Activated naive CD4-positive, alpha-beta T cell treated with anti-CD3 and anti-CD28 coated beads, Interleukin-2, amount 50 U/mL, for 16 hours (primary cell): ENCODE measurements at regions not wholly inside any gene's neighbourhood (a gene's known extent, or its start where the extent isn't known, plus 50 kb on each side); places are given as distances from the start of the nearest gene placed in this dataset.
"Not testable (repeated sequence)": the region's sequence is repeated elsewhere in the genome, so short reads cannot be mapped to it uniquely, and the experiment has no call there.

ENCODE experiments used
- DNase-seq: peaks from one replicate; pipeline ENCODE4 v3.0.0-alpha.2; 2020

DNA sequence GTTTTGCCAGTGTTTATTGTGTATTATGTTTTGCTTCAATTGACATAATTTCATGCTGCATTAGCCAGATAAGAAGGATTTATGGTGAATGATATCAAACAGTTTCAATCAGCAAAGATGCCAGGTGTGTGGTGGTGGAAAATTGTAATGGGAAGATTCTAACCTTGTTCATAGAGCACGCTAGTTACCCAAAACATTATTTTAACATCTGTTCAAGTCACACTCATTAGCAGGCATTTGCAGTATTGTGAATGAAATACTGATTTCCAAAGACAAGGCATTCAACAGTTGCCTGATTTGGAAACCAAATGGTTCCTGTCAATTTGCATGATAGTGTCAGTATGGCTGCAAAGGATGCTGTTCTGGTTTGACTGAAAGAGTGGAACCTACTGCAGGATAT is 129.7 kb downstream of the EPC1 start:
- DNase-seq: no peak

- not testable (repeated sequence) for DNase-seq
Observed at GRCh38 chr10:32213838-32214237, 133.1 kb downstream of the EPC1 start.

- DNase-seq: no peak
Observed at GRCh38 chr10:32211046-32211363, 136.0 kb downstream of the EPC1 start.

GRCh38 chr10:32210306-32211045 is 136.5 kb downstream of the EPC1 start:
- no peak for DNase-seq

DNA sequence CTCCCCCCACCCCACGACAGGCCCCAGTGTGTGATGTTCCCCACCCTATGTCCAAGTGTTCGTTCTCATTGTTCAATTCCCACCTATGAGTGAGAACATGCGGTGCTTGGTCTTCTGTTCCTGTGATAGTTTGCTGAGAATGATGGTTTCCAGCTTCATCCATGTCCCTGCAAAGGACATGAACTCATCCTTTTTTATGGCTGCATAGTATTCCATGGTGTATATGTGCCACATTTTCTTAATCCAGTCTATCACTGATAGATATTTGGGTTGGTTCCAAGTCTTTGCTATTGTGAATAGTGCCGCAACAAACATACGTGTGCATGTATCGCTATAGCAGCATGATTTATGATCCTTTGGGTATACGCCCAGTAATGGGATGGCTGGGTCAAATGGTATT is 139.0 kb downstream of the EPC1 start:
- not testable (repeated sequence) for DNase-seq

DNA sequence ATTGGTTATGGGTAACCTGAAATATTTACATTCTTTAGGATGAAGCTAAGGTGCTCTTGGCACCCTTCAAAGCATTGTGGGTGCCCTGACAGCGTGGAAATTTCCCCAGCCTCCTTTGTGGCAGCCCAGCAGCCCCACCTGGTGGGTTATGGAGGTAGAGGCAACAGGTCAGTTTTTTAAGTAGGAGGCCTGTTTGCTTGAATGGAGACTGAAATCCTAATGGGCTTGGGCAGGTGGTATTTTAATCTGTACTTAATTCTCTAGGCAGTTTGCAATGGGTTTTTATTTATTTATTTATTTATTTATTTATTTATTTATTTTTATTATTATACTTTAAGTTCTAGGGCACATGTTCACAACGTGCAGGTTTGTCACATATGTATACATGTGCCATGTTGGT is 139.4 kb downstream of the EPC1 start:
- DNase-seq: peak; percentile 61

GRCh38 chr10:32205670-32206069 is 141.3 kb downstream of the EPC1 start:
- no peak for DNase-seq

DNA sequence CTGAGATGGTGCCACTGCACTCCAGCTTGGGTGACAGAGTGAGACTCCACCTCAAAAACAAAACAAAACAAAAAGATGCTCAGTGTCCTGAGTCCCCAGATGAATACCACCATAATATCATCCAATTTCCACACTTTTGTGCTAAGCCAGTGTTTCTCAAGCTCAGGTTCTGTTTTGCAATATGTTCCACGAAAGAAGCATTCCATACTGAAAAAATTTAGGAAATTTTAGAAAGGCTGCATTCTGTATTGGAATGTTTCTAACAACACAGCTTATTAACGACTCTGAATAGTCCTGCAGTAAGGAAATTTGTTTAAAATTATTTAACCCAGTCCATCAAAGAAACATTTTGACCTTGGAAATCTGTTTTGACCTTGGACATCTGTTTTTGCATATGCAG is 142.4 kb downstream of the EPC1 start:
- no peak for DNase-seq

DNA sequence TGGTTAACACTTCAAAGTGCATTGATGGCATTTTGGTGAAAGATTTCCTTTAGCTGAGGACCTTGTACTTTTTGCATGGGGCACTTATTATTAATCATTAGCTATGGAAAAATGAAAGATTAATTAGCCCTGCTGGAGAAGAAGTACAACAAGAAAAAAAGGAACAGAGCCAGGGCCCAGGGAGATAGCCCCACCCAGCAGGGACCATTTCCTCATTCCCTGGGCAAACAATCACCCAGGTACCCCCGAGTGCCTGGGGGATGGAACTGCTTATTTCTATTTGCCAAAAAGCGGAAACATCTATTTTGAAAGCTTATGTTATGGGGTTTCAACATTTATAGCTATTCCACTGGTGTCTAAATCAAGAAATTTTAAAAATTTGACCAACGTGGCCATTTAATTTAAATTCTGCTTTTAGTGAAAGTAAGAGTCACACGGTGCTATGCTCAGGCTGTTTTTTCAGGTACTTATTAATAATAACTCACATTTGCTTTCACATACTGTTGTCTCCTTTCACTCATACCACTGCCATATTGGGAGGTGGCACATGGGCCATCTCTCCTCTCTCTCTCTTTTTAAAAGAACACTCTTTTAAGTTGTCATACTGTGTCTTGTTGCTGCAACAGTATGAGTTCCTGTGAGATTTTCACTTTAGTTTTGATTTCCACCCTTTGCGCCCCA is 143.6 kb upstream of the KIF5B start:
- no peak for DNase-seq

DNA sequence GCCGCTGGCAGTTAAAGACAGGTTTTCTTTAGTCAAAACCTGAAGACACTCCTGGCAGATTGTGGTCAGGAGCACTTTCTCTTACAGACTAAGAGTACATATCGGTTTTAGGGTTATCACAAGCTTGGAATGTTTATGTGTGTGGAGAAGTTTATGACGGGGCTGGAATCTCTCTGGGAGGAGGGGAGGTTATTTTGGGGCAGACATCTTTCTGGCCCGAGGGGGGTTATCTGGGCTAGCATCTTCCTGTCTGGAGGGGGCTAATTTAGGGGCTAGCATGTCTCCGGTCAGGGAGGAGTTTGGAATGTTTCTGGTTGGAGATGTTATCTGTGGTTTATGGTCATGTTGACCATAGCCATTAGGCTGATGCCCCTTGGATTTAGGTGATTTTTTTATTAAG is 141.2 kb upstream of the KIF5B start:
- DNase-seq: no peak

DNA sequence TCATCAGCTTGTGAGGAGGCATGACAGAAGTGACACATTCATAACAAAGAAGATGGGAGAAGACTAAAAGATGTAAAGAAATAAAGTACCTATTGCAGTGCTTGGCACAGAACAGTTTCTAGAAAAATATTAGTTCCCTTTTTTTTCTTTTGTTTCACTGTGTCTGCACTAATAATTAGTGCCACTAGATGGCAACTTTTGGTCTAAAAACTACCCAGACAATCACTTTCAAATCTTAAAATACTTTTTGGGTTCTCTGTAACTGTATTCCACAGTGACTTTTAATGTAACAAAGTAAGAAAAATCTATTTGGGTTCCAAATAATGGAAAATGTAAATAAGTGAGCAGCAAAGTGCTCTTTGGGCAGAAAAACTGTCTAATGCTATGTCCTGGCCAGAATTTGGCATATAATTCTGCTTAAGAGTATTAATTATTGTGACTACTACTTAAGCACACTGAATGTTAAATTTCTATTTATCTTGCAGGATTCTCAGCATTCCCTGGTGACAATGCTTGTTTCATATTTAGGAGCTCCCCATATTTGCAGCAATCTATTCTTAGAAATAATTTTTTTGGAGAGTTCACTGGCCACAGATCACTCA is 134.8 kb upstream of the KIF5B start:
- DNase-seq: no peak

DNA sequence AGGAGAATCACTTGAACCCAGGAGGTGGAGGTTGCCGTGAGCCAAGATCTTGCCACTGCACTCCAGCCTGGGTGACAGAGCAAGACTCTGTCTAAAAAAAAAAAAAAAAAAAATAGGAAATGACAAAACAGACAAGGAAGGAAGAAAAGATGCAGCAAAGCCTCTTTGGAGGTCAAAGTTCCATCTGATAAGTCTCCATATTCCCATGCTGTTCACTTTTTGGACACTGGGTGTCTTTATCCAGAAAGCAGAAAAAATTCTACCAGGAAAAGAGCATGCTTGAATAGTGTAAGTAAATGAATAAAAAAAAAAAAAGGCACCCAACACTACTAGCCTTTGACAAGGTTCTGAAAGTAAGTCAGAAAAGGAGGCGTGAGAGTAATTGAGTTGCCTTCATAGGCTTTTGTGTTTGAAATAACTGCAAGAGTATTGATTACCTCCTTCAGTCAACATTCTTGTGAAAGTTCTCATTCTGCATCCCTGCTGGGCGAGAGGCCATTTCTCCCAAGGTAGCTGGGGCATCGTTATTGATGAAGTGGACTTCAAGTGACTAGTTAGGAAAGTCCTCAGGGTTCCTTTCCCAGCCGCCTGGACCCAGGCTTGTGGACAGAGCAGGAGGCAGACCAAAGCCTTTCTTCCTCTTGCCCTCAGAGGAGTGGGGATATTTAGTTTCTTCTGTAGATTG is 133.3 kb upstream of the KIF5B start:
- no peak for DNase-seq

DNA sequence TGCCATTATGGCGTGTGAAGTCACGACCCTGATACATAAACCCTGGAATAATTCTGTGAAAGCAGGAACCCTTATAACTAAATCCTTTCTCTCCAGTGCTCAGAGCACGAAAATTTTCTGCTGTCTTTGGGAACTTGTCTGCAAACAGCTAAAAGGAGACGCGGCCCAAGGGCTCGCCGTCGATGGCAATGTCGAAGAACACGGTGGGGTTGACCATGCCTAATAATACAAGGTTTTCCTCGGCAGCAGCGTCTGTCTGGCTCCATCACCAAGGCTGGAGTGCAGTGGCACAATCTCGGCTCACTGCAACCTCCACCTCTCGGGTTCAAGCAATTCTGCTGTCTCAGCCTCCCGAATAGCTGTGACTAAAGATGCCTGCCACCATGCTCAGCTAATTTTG is 132.4 kb upstream of the KIF5B start:
- DNase-seq: not testable (repeated sequence)

GRCh38 chr10:32187686-32188085 is 131.5 kb upstream of the KIF5B start:
- no peak for DNase-seq

DNA sequence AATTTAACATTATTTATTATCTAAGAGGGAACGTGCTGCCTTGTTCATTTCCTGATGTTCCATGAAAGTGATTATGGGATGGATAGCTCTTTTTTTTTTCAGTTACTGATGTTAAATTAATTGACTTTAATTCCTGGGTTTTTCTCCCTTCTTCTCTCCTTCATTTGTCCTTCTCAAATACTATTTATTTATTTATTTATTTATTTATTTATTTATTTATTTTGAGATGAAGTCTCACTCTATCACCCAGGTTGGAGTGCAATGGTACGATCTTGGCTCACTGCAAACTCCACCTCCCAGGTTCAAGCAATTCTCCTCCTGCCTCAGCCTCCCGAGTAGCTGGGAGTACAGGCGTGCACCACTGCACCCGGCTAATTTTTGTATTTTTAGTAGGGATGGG is 127.4 kb upstream of the KIF5B start:
- DNase-seq: not testable (repeated sequence)

GRCh38 chr10:32182476-32182875 is 126.3 kb upstream of the KIF5B start:
- DNase-seq: no peak

DNA sequence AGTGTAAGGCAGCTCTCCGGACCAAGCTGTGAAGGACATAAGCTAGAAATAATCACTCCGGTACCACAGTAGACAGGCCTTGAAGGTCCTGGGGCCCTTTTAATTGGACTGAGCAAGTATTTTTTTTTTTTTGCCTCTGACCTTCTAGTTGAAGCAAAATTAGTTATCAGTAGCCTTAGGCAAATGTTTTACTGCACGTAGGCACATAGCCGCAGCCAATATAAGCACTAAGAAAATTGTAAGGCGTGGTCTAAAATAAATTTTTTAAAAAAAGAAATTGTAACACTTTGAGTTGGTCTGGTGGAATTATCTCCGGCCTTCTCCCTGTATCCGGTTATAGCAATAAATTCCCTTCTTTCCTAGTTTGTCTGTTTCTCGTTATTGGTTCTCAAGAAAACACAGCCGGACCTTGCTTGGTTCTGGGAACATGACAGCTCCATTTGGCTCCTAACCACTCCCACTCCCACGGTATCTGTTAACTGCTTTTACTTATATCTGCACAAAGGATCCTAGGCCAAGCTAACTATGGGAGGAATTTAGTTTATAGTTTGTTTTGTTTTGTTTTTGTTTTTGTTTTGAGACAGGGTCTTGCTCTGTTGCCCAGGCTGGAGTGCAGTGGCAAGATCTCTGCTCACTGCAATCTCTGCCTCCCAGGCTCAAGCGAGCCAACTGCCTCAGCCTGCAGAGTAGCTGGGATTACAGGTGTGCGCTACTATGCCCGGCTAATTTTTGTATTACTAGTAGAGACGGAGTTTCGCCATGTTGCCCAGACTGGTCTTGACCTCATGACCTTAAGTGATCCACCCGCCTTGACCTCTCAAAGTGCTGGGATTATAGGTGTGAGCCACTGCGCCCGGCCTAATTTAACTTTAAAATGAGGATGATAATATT is 124.4 kb upstream of the KIF5B start:
- DNase-seq: no peak

- no peak for DNase-seq
Observed at GRCh38 chr10:32179836-32180235, 123.6 kb upstream of the KIF5B start.

DNA sequence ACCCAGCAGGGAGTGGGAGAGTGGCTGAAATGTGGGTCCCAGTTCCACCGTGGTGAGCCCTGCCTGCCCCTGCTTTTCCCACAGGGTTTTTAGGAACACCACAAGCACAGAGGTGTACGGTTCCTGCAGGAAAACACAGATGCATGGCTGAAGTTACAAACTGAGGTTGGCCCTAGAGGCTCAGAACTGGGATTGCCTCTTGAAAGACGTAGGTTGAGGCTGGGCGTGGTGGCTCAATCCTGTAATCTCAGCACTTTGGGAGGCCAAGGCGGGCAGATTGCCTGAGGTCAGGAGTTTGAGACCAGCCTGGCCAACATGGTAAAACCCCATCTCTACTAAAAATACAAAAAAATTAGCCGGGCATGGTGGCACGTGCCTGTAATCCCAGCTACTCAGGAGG is 121.4 kb upstream of the KIF5B start:
- DNase-seq: not testable (repeated sequence)

DNA sequence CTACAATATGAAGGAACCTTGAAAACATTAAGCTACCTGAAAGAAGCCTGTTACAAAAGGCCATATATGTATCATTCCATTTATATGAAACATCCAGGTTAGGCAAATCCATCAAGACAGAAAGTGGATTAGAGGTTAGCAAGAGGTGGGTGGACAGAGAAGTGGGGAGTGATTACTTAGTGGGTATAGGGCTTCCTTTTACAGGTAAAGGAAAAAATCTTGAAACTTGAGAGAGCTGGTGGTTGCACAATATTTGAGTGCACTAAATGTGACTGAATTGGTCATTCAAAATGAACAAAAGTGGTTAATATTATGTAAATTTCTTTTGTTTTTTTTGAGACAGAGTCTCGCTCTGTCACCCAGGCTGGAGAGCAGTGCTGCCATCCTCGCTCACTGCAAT is 119.4 kb upstream of the KIF5B start:
- no peak for DNase-seq

DNA sequence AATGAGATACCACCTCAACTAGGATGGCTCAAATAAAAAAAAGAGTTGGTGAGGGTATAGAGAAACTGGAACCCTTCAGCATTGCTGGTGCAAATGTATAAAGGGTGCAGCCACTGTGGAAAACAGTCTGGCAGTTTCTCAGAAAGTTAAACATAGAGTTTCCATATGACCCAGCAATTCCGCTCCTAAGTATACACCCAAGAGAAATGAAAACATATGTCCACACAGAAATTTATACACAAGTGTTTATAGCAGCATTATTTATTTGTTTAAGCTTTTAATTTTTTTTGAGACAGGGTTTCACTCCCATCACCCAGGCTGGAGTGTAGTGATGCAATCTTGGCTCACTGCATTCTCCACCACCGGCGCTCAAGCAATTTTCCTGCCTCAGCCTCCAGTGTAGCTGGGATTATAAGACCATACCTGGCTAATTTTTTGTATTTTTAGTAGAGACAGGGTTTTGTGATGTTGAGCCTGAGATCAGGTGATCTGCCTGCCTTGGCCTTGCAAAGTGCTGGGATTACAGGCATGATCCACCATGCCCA is 118.2 kb upstream of the KIF5B start:
- DNase-seq: no peak

GRCh38 chr10:32171204-32171603 is 115.0 kb upstream of the KIF5B start:
- DNase-seq: no peak

DNA sequence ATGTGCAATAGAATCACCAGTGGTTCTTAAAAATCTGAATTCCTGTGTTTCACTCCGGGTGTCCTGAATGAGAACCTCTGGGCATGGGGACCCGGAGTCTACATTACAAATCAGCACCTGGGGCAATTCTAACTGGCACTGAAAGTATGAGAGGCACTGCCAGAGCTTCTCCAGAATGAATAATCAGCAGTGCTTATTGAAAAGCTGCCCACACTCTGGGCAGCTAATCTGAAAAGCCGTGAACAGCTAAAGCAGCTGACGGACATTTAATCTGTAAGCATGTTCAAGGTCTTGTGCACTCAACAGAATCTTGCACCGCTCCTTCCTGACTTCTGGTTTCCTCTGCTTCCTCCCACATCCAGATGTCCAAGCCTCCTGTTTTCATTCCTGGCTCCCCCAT is 113.3 kb upstream of the KIF5B start:
- DNase-seq: no peak
